Activated effector memory CD4-positive, alpha-beta T cell treated with anti-CD3 and anti-CD28 coated beads, Interleukin-2, amount 50 U/mL, for 16 hours (primary cell): ENCODE measurements at regions not wholly inside any gene's neighbourhood (a gene's known extent, or its start where the extent isn't known, plus 50 kb on each side); places are given as distances from the start of the nearest gene placed in this dataset.

Experiments
- DNase-seq: peaks from one replicate; pipeline ENCODE4 v3.0.0-alpha.2; 2020

- DNase-seq, result no peak
These were observed 101.4 kb upstream of the RTL1 start for GRCh38 chr14:101004954-101005353.

- DNase-seq, result peak; percentile 48
These were observed 101.9 kb upstream of the RTL1 start for GRCh38 chr14:101005447-101005846.

GRCh38 chr14:101006008-101006407 lies 102.5 kb upstream of the RTL1 start:
- peak; percentile 61 for DNase-seq

- no peak for DNase-seq
These were observed 103.6 kb upstream of the RTL1 start for GRCh38 chr14:101007004-101007614.

GRCh38 chr14:101007765-101008164 lies 104.2 kb upstream of the RTL1 start:
- no peak for DNase-seq

GRCh38 chr14:101008196-101008595 lies 104.7 kb upstream of the RTL1 start:
- peak; percentile 39 for DNase-seq

GRCh38 chr14:101008631-101009336 lies 105.3 kb upstream of the RTL1 start:
- peak; percentile 31 for DNase-seq

- DNase-seq, result peak; percentile 34
These were observed 106.0 kb upstream of the RTL1 start for GRCh38 chr14:101009531-101009930.

- no peak for DNase-seq
These were observed 106.8 kb upstream of the RTL1 start for GRCh38 chr14:101010293-101010692.

GRCh38 chr14:101010835-101011234 lies 107.3 kb upstream of the RTL1 start:
- no peak for DNase-seq

- peak; percentile 14 for DNase-seq
These were observed 113.7 kb upstream of the RTL1 start for GRCh38 chr14:101017209-101017608.

GRCh38 chr14:101017806-101018560 lies 114.5 kb upstream of the RTL1 start:
- peak; percentile 21 for DNase-seq

GRCh38 chr14:101018561-101019290 lies 115.2 kb upstream of the RTL1 start:
- DNase-seq, result peak; percentile 30

GRCh38 chr14:101019541-101019940 lies 116.0 kb upstream of the RTL1 start:
- DNase-seq, result peak; percentile 12

- peak; percentile 38 for DNase-seq
These were observed 116.6 kb upstream of the RTL1 start for GRCh38 chr14:101019990-101020710.

GRCh38 chr14:101020834-101021370 lies 117.4 kb upstream of the RTL1 start:
- DNase-seq, result peak; percentile 49

GRCh38 chr14:101022121-101022520 lies 118.6 kb upstream of the RTL1 start:
- DNase-seq, result peak; percentile 14

- peak; percentile 24 for DNase-seq
These were observed 119.5 kb upstream of the RTL1 start for GRCh38 chr14:101022916-101023435.

- peak; percentile 3 for DNase-seq
These were observed 121.2 kb upstream of the RTL1 start for GRCh38 chr14:101024686-101025085.

- DNase-seq, result peak; percentile 31
These were observed 121.6 kb upstream of the RTL1 start for GRCh38 chr14:101025131-101025530.

- DNase-seq, result no peak
These were observed 122.2 kb upstream of the RTL1 start for GRCh38 chr14:101025696-101026095.

- no peak for DNase-seq
These were observed 122.8 kb upstream of the RTL1 start for GRCh38 chr14:101026341-101026740.
